ENCODE measurements at regions not wholly inside any gene's neighbourhood (a gene's known extent, or its start where the extent isn't known, plus 50 kb on each side); places are given as distances from the start of the nearest gene placed in this dataset.
"Not testable (repeated sequence)": the region's sequence is repeated elsewhere in the genome, so short reads cannot be mapped to it uniquely, and the experiment has no call there.

- no peak for DNase-seq
Observed at GRCh38 chr14:89697281-89698060, 257.1 kb downstream of the EFCAB11 start.

GRCh38 chr14:89695846-89696245, 258.7 kb downstream of the EFCAB11 start:
- no peak for DNase-seq

GRCh38 chr14:89690139-89690538, 264.4 kb downstream of the EFCAB11 start:
- no peak for DNase-seq

GRCh38 chr14:89689711-89690110, 264.8 kb downstream of the EFCAB11 start:
- DNase-seq, result not testable (repeated sequence)

- no peak for DNase-seq
Observed at GRCh38 chr14:89688507-89689211, 265.9 kb downstream of the EFCAB11 start.

- not testable (repeated sequence) for DNase-seq
Observed at GRCh38 chr14:89687129-89687528, 267.4 kb downstream of the EFCAB11 start.

GRCh38 chr14:89684139-89684538, 267.1 kb upstream of the FOXN3 start:
- no peak for DNase-seq

GRCh38 chr14:89681086-89682018, 264.3 kb upstream of the FOXN3 start:
- DNase-seq, result no peak

GRCh38 chr14:89680156-89680555, 263.1 kb upstream of the FOXN3 start:
- DNase-seq, result no peak

GRCh38 chr14:89678768-89679167, 261.7 kb upstream of the FOXN3 start:
- DNase-seq, result no peak

- DNase-seq, result no peak
Observed at GRCh38 chr14:89675590-89675989, 258.6 kb upstream of the FOXN3 start.

GRCh38 chr14:89674936-89675335, 257.9 kb upstream of the FOXN3 start:
- DNase-seq, result no peak

- no peak for DNase-seq
Observed at GRCh38 chr14:89674240-89674639, 257.2 kb upstream of the FOXN3 start.

GRCh38 chr14:89673512-89674225, 256.6 kb upstream of the FOXN3 start:
- DNase-seq, result no peak

GRCh38 chr14:89672636-89673511, 255.8 kb upstream of the FOXN3 start:
- DNase-seq, result no peak

GRCh38 chr14:89669193-89669592, 252.2 kb upstream of the FOXN3 start:
- DNase-seq, result no peak

- DNase-seq, result no peak
Observed at GRCh38 chr14:89667983-89668382, 250.9 kb upstream of the FOXN3 start.

- not testable (repeated sequence) for DNase-seq
Observed at GRCh38 chr14:89665300-89666081, 248.5 kb upstream of the FOXN3 start.

- no peak for DNase-seq
Observed at GRCh38 chr14:89661392-89661791, 244.4 kb upstream of the FOXN3 start.

GRCh38 chr14:89660625-89661233, 243.7 kb upstream of the FOXN3 start:
- not testable (repeated sequence) for DNase-seq

All from occipital lobe (tissue), 1 donor.